ENCODE measurements at regions not wholly inside any gene's neighbourhood (a gene's known extent, or its start where the extent isn't known, plus 50 kb on each side); places are given as distances from the start of the nearest gene placed in this dataset.
"Not testable (repeated sequence)": the region's sequence is repeated elsewhere in the genome, so short reads cannot be mapped to it uniquely, and the experiment has no call there.

DNA sequence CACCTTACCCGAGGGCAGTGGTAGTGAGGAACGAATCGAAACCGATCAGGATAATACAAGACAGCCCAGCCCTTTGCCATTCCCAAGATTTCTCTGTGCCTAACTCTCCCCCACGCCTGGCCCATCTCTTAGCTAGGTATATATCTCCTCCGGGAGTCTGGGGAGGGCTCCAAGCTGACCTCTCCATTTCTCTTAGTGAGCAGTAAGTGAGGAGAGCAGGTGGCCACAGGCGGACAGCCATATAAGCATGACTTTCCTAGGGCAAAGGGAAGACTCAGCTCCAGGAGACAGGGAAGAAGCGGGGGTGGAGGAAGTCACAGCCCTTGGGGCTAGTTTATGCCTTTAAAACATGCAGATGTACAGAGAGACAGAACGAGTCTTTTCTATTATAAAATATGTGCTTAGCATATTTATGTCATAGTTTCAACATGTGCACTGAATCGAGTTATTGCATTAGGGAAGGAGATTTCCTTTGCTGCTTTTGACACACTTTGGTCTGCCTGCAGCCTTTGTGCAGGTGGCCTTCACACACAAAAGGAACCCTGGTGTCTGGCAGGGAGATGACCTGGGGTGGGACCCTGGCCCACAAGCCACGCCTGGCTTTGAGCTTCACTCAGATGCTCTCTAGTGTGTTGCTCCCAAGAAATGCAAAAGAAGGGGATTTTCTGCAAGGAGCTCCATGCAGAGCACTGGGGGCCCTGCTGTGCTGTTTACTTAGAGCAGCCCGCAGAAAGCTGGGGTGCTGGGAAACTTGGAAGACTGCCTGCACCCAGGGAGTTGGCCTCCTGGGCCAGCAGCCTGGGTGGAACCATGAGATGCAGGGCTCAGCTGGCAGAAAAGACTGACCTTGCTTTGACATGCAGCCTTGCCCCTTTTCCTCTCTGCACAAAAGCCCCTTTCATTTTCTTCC, 613.3 kb downstream of the BCOR start:
- no peak for DNase-seq

DNA sequence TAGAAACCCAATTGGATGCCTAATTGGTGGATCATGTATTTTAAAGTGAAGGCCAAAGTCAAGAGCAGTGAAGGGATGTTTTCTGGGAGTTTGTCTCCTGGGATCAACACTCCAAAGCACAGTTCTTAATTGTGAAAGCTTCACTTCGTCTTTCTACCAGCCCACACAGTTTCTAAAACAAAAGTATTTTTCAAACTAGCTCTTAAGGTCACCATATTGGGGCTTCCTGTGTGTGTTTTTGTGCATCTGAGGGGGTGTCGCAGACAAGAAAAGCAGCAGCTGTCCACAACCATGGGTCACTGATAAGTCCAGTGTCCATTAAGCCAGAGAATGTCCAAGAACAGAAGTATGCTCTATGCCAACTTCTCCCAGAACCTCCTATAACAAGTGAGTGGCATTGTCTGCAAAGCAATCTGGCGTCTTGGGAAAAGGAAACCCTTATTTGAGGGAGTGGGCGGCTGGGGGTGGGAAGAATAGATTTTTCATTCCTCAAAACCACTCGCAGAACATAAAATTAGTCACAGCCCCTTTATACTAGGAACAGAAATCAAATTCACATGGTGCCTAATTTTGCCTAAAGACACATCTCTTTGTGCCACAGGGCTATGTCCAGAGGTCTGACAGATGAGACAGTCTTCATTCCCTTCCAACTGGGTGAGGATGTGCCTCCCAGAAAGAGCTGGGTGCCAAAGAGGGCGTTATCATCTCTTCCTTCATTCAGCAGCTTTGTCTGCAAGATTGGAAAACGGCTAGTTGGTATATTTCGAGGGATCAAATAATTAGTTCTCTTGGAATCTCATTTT, 610.4 kb downstream of the BCOR start:
- no peak for DNase-seq

DNA sequence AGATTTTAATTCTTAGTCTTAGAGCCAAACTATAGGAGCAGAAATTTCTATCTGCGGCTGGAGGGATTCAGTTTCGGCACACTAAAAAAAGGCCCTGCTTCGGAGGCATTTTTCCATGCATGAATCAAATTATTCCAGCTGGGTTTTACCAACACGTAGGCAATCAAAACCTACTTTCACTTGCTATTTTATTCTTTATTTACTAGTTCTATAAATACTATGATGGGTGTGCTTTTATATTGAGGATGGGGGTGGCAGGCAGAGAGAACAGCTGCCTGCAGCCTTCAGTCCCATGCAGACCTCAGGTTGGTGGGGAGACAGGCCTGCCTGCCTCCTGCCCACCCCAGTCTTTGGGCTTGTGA, 609.8 kb downstream of the BCOR start:
- no peak for DNase-seq

DNA sequence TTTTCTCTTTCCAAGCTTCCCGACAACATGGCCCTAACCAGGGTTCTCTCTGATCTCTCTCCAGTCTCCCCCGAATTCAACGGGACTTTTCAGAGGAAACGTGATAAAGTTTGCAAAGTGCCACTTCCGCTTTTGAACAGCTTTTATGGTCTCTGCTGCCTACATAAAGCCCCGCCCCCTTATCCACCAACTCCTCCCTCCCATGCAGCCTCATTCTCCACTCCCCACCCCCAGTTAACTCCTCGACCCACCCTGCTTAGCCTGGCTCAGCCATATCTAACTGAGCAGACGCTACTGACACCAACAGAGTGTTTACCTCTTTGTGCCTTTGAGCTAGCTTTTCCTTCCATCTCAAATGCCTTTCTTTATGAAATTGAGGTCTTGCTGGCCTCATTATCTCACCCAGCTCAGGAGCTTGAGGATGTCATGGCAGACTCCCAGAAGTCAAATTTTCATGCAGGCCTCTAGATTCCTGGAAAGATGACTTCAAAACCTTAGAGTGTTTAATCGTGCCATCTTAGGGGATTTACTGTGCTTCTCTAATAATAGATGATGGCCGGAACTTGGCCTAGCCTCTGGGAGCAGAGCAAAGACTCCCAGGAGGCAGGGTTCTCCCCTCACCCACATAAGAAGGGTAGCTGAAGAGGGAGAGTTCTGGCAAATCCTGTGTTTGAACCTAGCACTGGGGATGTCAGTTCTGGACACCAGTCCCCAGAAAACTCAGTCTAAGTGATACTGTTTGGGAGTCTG, 606.0 kb downstream of the BCOR start:
- no peak for DNase-seq

DNA sequence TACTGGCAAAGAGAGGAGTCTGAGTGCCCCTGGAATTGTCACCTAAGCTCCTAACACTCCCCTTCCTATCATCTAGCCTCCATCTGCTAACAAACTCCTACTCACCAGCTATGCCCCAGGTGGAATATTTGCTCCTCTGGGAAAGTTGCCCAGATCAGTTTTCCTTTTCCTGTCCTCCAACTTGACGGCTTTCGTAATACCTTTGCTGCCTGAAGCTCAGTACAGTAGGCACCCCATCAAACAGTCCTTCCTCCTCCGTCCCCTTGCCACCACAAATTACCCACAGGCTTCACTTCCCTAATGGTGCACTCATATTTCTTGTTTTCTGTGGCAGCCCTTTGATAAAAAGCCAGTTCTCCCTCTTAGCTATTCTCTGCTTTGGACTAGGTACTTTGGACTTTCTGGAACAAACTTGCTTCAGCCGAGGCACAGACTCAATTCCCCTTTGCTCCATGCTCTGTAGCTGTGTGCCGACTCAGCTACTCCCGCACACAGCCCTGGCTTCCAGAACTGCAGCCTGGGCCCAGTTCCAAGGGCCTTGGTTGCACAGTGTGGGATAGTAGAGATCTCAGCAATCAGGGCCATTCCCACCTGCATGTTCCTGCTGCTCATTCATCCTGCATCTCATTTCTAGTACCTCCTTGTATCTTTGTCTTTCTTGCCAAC, 605.1 kb downstream of the BCOR start:
- no peak for DNase-seq

GRCh38 chrX:39493168-39493567, 604.6 kb downstream of the BCOR start:
- no peak for DNase-seq

- DNase-seq: not testable (repeated sequence)
These were observed 600.6 kb downstream of the BCOR start for GRCh38 chrX:39497117-39497516.

DNA sequence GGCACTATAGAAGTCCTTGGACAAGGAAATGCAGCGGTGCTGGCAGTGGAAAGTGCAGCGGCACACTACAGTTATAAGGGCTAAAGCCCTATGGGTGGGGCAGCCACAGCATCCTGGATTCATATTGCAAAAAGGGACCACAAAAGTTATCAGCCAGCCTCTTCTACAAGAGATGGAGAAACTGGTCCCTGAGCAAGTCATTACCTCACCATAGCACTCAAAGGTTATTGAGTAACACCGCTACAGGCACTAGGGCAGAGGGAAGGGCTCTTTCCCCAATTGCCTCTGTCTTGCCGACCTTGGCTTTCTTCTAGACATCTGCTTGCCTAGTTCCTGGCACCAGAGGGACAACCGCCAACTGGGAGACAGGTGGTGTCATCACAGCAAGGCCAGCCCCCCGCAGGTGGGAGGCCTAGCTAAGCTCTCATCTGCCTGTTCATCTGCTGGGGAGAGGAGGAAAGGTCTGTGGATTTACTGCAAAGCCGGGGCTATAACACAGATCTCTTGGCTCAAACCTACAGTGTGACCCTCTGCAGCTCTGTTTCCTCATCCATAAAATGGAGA, 600.0 kb downstream of the BCOR start:
- peak; percentile 28 for DNase-seq

DNA sequence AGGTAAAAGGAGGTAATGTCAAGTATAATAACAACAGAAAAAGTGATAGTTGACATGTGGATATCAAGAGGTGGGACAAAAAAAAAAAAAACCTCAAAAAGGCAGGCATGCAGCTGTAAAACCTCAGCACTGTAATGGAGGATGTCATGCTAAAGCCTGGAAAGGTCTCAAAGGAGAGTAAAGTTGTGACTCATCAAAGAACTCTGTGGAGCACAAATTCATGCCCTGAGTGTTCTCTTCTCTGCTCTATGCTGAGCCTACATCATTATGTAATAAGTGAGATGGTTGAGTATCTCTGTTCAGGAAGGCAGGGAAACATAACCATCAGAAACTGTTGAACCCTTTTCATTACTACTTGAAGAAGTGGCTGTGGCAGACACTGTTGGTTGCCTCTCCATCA, 597.8 kb downstream of the BCOR start:
- no peak for DNase-seq

- no peak for DNase-seq
These were observed 595.9 kb downstream of the BCOR start for GRCh38 chrX:39501822-39502221.

GRCh38 chrX:39502486-39502885, 595.3 kb downstream of the BCOR start:
- DNase-seq: no peak

DNA sequence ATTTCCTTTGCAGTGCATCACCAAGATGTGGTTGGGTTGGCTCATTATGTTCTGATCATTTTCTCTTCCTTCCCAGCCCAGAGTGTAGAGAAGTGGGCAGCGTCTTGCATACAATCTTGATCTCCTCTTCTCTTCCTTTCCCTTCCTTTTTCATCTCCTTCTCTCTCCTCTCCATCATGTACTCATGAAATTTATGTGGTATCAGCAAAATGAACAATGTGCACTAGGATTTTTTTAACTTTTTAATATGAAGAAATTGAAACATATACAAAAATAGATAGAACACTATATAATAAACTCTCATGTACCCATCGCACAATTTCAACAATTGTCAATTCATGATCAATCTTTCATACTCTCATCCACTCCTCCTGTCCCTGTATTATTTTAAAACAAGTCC, 593.5 kb downstream of the BCOR start:
- DNase-seq: no peak

DNA sequence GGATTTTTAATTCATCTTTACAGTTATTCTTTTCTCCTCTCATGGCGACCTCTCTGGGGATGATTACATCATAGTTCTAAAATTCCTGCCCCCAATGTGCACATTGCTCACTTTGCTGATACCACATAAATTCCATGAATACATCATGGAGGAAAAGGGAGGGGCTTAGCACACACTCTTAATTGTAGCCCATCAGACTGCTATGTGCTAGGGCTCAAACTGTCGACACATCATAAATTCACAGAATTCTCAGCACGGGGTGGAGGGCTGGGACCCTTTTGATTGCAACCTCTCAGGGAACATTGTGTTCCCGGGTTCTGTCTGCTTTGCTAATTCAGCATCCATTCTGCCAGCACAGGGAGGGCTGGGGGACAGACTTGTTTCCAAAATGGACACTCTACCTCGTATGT, 592.9 kb downstream of the BCOR start:
- no peak for DNase-seq

DNA sequence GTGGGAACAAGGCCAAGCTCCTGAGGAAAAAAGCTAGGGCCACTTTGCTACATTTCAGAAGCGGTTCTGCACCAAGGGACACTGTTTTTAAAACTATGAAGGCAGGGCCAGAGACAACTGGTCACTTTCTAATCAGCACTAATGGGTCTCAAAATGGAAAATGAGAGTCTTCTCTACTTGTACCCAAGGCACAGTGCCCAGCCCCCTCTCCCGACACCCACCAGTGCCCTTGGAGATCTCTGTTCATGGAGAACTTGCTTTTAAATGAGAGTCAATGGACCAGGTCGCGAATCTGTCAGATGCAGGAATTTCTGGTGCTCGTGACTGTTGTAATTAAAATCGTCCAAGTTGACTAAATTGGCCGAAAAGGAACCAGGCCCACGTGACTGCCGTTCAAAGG, 591.6 kb downstream of the BCOR start:
- no peak for DNase-seq

DNA sequence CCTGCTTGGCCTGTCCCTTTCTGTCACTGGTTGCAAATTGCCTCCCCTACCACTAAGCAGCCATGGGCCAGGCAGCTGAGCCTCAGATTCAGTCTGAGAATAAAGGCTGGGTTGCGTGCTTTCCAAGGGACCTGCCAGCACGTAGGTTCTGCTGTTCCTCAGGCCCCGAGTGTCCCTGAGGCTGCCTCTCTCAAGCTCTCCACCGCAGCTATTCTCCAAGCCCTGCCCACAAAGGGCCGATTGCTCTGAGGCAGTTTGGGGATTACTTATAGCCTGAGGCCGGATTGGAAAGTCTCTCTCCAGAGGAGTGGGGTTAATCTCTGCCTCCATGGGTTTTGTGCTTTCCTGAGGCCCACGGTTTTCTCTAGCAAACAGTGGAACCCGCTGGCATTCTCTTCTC, 590.7 kb downstream of the BCOR start:
- no peak for DNase-seq

DNA sequence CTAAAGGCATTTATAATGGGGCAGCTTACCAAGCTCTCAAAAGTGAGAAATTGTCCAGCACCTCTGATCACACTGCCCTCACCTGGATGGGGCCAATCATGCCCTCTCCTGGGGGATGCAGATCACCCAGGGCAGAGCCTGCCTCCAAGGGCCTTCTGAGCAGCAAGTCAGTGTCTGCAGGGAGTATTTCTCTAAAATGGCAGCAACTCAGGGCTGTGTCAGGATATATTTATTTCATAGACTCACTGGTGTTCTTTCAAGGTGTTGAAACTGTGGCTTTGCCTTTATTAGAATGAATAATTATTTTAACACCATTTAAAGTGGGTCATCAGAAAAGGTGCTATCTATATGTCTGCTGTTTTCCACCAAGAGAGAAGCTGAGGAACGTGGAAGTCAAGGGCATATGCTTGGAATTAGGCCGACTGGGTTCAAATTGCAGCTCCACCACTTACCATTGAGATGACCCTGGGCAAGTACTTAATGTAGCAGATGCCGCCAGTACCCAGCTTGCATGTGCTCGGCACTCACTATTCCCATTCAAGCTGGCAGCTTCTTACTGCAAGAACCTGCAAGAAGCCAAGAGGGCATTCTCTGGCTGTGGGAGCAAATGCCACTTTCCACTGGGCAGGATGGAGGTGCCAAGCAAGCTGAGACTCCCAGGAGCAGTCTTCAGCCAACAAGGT, 590.0 kb downstream of the BCOR start:
- no peak for DNase-seq

GRCh38 chrX:39508300-39508692, 589.5 kb downstream of the BCOR start:
- no peak for DNase-seq

- DNase-seq: no peak
These were observed 588.6 kb downstream of the BCOR start for GRCh38 chrX:39509157-39509556.

DNA sequence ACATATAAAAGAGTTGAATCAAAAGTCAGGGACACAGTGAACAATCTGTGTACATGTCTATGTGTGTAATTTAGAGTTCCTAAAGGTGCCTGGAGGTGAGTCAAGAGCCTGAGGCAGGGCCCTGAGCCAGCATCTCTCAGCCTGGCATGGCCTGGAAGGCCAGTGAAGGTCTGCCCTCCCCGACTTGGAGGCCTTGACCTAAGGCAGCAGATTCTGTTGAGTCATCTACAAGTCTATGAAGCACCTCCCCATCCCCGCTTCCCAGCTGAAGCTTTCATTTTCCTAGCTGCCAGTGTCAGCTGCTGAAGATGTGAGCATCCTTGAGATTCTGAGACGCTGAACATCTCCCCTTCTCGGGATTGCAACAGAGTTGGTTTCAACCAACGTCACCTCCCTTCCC, 583.9 kb downstream of the BCOR start:
- no peak for DNase-seq

DNA sequence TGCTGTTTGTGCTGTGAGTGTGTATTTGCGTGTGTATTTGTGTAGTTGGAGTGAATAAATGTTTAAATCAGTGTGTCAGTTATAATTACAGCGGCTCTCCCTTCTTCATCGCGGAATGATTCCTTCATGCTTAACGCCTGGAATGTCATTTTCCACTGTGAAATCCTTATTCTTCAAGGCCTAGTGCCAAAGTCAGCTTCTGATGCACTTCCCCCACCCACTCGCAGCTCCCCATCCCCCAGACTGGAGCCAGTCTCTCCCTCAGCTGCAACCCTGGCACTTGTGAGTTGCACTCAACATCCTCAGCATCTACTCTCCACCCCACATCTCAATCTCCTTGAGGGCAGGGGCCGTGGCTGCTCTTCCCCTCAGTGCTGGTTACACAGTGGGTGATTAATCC, 583.0 kb downstream of the BCOR start:
- DNase-seq: no peak

DNA sequence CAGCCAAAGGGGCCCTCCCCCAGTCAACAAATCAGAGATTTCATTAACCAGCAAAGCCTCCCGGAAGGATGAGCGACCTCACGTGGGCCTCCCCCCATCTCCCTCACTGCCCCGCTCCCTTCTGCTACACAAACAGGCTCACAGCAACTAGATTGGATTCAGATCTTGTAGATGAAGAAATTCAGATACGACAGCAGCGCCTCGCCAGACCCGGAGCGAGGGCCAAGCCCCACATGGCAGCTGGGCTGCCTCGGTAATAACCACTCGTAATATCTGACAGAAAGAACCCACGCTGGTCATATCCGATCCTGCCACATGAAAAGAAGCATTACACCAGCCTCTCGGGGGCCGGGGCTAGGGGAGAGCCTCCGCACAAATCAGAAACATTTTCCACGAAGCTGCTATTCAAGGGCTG, 581.3 kb downstream of the BCOR start:
- no peak for DNase-seq

DNA sequence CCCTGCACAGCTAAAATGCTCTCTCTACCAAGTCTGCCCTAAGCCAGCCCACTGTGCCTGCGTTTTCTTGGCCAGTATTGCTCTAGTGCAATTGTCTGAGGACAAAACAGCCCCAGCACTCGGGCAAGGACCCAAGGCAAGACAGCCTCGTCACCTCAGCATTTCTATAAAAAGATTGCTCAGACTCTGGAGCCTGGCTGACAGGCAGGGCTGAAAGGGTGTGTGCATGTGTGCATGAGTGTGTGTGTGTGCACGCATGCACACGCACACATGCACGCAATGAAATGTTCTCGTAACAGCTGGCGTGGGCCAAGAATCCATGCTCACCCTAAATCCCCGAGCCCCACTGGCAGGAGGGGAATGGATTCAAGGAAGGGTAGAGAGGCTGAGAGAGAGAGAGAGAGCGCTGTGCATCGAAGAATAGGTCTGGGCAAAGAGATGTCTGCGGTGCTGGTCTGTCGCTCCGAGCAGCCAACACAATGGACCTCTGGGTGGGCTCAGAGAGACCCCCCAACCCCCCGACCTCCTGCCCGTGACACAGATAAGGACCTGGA, 579.2 kb downstream of the BCOR start:
- DNase-seq: peak; percentile 12

Data from NCI-H446 treated with DMSO at 0.1 percent for 48 hours (cell line).